HG03354 (cell line): ENCODE measurements at regions not wholly inside any gene's neighbourhood (a gene's known extent, or its start where the extent isn't known, plus 50 kb on each side); places are given as distances from the start of the nearest gene placed in this dataset.
"Not testable (repeated sequence)": the region's sequence is repeated elsewhere in the genome, so short reads cannot be mapped to it uniquely, and the experiment has no call there.

Experiments
- ATAC-seq: cut with Tn5 transposase; IDR thresholded peaks from one replicate; pipeline ENCODE4 v1.9.1; 2021; ENCODE audit warnings: mild to moderate bottlenecking; ENCODE audit not compliant: unreplicated experiment, poor library complexity, severe bottlenecking

GRCh38 chr4:42282081-42282901 is 115.0 kb upstream of the SHISA3 start:
- ATAC-seq, result peak; percentile 86

DNA sequence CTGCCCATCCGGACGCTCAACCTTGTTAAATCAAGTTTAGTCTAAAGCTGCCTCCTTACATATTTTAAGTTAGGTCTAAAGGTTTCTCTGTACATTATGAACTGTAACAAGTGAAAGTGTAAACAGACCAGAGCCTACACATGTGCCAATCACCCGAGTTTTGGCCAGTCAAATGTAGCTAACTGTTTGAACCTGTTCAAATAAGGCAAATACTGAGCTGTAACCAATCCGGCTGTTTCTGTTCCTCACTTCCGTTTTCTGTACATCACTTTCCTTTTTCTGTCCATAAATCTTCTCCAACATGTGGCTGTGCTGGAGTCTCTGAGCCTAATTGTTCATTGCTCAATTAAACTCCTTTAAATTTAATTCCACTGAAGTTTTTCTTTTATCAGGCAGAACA is 113.3 kb upstream of the SHISA3 start:
- no peak for ATAC-seq

DNA sequence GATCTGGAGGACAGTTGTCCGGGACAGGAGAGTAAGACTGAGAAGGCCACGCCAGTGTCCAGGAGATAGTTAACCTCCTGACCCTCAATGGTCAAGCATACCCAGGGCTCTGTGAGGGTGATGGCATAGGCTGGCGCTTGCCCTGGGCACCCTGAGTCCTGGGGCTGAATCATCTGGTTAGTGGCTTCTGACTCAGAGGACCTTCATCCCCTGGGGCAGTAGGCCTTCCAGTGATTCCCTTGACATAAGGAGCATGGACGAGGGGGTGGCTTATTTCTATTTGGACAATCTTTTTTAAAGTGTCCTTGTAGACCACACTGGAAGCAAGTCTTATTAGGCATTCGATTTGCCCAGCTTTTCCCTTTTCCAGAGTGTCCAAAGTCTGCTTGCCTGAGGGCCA is 108.4 kb upstream of the SHISA3 start:
- ATAC-seq, result not testable (repeated sequence)

- ATAC-seq, result not testable (repeated sequence)
Observed at GRCh38 chr4:42292192-42292591, 105.1 kb upstream of the SHISA3 start.

DNA sequence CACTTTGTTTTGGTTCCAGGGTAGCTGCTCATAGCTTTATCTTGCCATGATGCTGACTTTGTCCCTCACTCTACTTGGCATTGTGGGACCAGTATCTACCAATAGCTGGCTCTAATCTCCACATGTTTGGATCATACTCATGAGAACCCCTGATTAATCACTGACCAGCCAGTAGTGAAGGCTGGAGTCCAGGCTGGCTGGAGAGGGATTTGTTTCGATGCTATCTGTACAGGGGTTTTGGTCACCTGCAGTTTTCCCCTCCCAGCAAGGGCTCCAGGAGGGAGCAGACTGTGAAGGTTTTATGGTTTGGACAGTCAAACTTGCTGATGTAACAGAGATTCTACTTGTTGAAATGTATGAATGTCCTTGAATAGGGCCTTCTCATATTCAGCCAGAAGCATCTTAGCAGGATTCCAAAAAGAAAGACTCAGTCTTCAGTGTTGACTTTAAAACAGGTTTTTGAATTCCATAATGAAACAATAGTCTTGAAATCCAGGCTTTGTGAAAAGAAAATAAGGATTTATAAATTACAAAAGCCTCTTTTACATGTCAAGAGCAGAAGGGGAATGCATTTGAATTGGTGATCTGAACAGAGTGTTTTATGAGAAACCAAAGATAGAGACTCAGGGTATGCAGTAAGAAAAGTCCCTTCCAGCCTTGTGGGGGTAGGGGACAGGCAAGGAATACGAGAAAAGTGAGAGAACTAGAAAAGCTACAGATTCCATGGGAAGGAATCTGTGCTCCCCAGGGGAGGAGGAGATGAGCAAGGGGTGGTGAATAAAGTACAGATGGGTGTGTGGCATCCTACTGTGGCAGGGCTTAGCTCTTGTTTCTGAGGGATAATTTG is 103.1 kb upstream of the SHISA3 start:
- no peak for ATAC-seq

GRCh38 chr4:42296196-42296595 is 101.1 kb upstream of the SHISA3 start:
- ATAC-seq, result no peak

- ATAC-seq, result no peak
Observed at GRCh38 chr4:42302348-42302747, 94.9 kb upstream of the SHISA3 start.

DNA sequence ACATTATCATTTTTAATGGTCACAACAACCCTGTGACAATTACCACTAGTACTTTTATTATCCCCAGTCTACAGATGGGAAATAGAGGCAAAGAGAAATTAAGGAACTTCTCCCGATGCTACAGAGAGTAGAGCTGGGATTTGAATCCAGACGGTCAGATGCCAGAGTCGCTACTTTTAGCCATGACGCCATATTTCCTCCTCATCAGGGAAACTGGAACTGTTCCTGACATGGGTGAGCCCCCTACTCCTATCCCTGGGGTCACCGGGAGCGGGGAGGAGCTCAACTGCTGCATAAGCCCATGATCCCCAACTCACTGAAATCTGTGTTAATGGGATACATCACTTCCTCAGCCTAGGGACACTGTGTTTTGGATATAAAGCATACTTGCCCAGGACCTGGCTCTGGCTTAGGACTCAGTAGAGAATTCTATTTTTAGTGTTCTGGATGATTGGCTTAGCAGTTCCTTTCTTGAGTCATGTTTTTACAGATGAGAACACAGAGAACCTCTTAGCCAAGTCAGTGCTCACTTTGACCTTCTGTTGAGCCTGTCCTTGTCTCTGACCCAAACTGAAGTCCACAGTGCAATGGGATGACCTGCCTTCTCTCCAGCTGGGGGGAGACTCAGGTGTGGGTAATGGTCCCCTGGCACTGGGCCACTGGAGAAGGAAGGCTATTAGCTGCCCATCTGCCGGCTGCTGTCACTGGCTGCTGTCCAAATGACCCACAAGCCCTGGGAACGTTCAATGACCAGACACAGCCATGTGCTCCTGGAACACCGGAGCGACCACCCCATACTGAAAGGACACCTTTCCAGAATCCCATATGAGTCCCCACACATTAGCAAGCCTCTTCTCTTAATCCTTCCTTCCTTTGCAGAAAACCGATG is 90.8 kb upstream of the SHISA3 start:
- no peak for ATAC-seq

DNA sequence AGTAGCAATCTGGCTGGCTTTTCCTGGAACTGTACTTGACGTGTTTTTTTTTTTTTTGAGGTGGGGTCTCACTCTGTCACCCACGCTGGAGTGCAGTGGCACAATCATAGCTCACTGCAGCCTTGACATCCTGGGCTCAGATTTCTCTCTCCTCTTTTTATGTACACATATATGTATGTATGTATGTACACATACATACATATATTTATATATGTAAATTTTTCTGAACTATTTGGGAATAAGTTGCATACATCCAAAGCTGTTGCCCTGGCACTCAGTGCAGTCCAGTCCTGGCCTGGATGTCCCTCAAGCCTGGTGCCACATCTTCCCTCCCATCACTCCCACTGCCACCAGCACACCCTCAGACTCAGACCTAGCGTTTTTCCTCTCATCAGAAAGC is 89.0 kb upstream of the SHISA3 start:
- ATAC-seq, result no peak

DNA sequence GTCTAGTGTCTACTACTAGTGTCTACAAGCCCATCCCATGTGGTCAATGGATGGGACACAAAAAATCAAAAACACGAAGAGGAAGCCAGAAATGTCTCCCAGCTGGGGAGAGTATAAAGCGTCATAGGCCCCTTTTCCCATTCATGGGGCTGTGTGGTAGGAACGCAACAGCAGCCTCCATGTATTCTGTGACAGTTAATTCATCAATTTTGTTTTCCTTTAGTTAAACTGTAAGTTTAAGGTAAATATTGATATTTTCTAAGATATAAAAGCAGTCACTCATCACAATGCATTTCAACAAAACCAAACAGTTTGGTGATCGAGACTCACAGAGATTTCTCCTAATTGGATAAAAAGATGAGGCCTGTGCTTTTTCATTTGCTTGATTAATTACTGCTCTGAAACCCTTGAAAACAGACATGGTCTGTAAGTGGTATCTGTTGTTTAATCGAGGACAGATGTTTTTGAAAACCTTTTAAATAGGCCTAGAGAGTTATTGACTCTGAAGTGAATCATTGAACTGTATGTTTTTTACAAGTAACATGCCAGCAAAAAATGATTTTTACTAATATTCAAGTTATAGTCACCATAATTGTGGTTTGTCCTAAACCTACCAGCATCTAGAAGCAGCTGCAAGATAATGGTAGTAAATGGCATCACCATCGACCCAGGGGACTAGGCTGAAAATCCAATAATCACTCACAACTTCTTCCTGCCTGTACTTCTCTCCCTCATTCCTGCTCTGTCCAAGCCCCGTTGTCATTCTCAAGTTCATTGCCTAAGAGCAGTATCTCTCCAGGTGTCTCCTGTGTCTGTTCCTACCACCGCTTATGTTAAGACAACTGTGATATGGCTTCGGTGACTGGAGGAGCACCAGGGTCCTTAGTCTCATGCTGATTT is 87.7 kb upstream of the SHISA3 start:
- ATAC-seq, result no peak

DNA sequence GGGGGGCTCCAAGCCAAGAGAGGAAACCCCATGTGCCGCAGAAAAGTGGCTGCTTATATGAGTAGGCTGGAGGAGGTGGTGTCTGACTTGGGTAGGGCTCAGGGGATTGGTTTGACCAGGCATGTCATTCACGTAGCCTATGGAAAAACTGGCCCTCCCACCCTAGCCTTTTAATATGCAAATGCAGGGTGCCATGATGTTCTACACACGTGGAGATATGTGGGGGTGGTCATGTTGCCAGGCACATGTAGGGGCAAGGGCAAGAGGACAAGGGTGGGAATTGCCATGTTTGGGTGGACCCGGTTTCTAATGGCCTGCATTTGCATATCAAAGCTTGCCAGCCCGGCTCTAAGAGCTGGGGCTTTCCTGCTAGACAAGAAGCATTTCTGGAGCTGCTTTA is 86.9 kb upstream of the SHISA3 start:
- no peak for ATAC-seq

GRCh38 chr4:42310806-42311205 is 86.5 kb upstream of the SHISA3 start:
- ATAC-seq, result no peak

GRCh38 chr4:42311591-42311990 is 85.7 kb upstream of the SHISA3 start:
- no peak for ATAC-seq

DNA sequence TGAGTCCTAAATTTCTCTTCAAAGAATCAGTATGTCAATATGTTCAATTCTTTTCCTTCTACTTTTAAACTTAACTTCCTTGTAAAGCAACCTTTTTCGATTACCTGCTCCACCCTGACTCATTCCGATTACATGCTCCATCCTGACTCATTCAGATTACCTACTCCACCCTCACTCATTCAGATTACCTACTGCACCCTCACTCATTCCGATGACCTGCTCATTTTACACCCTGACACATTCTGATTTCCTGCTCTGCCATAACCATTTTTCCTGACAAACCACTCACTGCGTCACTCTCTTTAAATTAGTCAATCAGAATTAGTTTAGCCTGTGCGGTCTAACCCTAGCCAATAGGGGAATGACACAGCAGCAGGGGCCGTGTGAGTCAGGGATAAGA is 83.9 kb upstream of the SHISA3 start:
- ATAC-seq, result not testable (repeated sequence)

- no peak for ATAC-seq
Observed at GRCh38 chr4:42313872-42314271, 83.4 kb upstream of the SHISA3 start.

GRCh38 chr4:42315231-42315630 is 82.1 kb upstream of the SHISA3 start:
- no peak for ATAC-seq

GRCh38 chr4:42320822-42321388 is 76.4 kb upstream of the SHISA3 start:
- ATAC-seq, result no peak

- ATAC-seq, result no peak
Observed at GRCh38 chr4:42326040-42326439, 71.2 kb upstream of the SHISA3 start.

DNA sequence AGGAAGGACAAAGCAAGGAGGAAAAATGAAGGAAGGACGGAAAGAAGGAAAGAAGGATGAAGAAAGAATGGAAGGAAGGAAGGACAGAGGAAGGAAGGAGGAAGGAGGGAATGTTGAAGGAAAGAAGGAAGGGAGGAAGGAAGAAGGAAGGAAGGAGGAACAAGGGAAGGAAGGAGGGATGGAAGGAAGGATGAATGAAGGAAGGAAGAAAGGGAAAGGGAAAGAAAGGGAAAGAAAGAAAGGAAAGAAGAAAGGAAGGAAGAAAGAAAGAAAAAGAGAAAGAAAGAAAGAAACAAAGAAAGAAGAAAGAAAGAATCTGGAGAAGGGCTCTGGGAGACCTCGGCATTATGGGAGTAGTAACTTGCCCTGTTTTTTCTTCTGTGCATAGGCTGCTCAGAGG is 70.8 kb upstream of the SHISA3 start:
- ATAC-seq, result no peak
